Esophagus muscularis mucosa (tissue), 3 donors: ENCODE measurements at regions not wholly inside any gene's neighbourhood (a gene's known extent, or its start where the extent isn't known, plus 50 kb on each side); places are given as distances from the start of the nearest gene placed in this dataset.

Experiments
- CTCF ChIP-seq, 3 experiments: fragments of 200-600 bp in 2 of 3; fragments of 450-650 bp in 1 of 3; sonication (generic) in 2 of 3; IDR thresholded peaks; one replicate each; pipeline ENCODE4 v1.5.1; 2017 to 2019; ENCODE audit warnings: antibody characterized with exemption in 3 of 3, mild to moderate bottlenecking in 2 of 3, moderate library complexity in 1 of 3
- EP300 ChIP-seq: sonication (generic); formaldehyde crosslinking; IDR thresholded peaks from one replicate; pipeline ENCODE4 v1.6.1; 2017; ENCODE audit warnings: antibody characterized with exemption

- TF ChIP-seq CTCF (IDR thresholded peaks at IDR 0.05) (no peak), EP300 (no peak)
These were observed 83.3 kb upstream of the GORAB start for GRCh38 chr1:170448661-170449158.
